ENCODE measurements at regions not wholly inside any gene's neighbourhood (a gene's known extent, or its start where the extent isn't known, plus 50 kb on each side); places are given as distances from the start of the nearest gene placed in this dataset.
"Not testable (repeated sequence)": the region's sequence is repeated elsewhere in the genome, so short reads cannot be mapped to it uniquely, and the experiment has no call there.

DNA sequence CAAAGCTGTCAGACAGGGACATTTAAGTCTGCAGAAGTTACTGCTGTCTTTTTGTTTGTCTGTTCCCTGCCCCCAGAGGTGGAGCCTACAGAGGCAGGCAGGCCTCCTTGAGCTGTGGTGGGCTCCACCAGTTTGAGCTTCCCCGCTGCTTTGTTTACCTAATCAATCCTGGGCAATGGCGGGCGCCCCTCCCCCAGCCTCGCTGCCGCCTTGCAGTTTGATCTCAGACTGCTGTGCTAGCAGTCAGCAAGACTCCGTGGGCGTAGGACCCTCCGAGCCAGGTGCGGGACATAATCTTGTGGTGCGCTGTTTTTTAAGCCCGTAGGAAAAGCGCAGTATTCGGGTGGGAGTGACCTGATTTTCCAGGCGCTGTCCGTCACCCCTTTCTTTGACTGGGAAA, 466.8 kb downstream of the BCKDHB start:
- intact Hi-C loops (cut with DNase I); ATAC-seq; DNase-seq: not testable (repeated sequence)

DNA sequence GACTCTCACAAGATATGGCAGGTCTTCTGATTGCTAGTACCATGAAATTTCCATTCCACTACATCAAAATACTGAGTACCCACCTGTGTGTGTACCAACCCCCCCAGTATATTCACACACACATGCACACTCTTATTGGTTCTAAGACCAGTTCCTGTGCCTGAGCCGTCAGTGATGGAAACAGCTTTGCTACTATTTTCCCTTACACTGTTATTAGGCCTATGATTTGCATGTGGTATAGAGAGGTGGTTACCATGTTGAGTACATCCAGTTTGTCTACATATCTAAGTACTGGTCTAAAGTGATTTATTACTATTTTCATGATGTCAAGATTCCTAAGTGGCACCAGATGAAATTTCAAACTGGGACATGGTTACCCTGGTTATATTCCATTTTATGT, 459.9 kb downstream of the BCKDHB start:
- intact Hi-C loops (cut with DNase I): no loop called here
- no peak for ATAC-seq
- no peak for DNase-seq

DNA sequence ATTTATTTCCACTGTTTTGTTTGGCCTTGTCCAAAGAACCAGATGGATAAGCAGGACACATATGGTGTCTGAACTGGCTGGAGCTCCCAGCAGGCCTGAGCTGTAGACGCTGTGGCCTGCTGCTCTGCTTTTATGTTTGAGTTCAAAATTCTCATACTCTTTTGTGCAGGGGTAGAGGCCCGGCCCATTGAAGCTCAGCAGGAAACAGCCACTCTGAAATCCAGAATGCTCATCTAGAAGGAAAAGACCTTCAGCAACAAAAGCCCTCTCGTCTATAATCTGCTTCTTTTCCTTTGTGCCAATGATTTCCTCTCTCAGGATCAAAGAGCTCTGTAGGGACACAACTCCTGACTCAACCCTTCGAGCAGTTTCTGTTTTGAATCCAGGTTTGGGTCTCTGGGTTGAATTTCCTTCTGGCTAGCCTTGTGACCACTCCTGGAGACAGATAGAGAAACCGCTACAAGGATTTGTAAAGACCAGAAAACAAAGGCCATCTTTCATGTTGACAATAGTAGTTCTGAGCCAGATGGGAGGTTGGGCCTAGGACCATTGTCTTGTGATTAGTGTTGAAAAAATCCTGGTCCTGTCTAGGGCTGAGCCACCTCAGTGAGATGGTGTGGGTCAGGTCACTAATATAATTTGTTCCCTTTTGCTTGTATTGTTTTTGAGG, 446.7 kb downstream of the BCKDHB start:
- ATAC-seq (peak in 1 of 2 donors; percentile 82), DNase-seq (no peak)
- intact Hi-C loops (cut with DNase I): no loop called here

DNA sequence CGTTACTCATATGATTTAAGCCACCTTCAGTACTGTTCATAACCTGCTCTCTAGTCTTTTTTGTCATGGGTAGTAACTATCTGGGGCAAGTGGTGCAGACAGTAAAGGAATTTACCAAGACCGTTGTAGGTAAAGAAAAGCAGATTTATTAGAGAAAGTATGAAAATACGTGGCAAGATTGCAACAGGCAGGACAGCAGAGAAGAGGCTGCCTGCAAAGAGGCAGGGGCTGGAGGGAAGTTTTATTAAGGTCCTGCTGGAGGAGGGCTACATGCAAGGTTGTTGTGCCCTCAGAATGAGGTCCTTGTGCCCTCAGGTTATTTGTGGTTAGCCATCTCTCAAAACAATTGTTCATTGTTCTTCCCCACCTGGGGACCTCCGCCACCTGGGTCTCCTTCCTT, 444.3 kb downstream of the BCKDHB start:
- ATAC-seq: no peak

DNA sequence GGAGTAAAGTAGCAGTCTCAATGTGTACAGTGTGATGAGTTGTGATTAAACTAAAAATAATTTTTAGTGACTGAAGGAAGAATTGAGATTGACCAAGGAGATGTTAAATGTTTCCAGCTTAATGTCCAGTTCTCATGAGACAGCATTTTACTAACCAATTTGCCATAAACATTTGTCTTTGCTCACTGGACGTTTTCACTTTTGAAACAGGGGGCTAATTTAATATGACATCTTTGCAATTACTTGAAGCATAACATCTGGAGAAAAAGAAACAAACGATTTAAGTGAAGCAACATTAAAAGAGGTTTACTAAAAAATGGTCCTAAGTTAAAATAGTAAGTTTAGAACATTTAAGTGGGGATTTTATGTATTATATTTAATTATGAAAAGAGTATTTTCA, 443.8 kb downstream of the BCKDHB start:
- no peak for DNase-seq
- intact Hi-C loops (cut with DNase I): no loop called here
- no peak for ATAC-seq

More for the DNA sequence above, 444.3 kb downstream of the BCKDHB start:
- no peak for DNase-seq
- intact Hi-C loops (cut with DNase I): no loop called here

DNA sequence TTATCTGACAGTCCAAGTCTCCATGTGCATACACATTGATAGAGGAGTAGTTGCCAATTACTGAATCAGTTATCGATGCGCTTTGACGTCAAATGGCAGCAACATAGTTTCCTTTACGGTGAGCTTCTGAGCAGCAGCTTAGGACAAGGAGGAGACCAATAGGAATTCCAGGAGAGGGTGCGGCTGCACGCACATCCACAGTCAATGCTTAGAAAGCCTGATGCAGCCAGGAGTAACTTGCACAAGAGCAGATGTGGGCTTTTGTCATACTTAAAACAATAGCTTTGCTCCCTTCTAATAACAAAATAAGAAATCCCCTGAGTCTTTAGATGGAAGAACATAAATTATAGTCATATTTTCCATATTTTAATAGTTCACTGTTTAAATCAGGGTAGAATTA, 442.1 kb downstream of the BCKDHB start:
- ATAC-seq: no peak

DNA sequence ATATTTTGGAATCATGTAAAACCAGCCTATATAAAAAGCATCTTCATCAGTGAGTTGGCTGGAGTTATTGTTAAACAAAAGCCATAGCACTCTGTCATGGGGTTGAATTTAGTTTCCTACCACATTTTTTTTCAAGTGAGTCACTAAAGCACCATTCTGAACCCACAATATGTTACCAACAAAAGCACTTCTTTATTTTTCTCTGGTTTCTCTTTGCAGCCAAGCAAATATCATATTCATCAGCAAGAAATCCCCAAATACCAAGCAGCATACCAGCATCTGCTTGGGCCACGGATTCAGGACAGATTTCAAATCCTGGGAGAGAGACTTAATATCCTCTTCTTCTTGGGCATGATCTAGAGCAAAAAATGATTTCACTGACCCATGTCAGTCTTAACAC, 441.4 kb downstream of the BCKDHB start:
- DNase-seq (no peak), ATAC-seq (no peak)
- intact Hi-C loops (cut with DNase I): no loop called here

More for the DNA sequence above, 442.1 kb downstream of the BCKDHB start:
- DNase-seq: no peak
- intact Hi-C loops (cut with DNase I): no loop called here

DNA sequence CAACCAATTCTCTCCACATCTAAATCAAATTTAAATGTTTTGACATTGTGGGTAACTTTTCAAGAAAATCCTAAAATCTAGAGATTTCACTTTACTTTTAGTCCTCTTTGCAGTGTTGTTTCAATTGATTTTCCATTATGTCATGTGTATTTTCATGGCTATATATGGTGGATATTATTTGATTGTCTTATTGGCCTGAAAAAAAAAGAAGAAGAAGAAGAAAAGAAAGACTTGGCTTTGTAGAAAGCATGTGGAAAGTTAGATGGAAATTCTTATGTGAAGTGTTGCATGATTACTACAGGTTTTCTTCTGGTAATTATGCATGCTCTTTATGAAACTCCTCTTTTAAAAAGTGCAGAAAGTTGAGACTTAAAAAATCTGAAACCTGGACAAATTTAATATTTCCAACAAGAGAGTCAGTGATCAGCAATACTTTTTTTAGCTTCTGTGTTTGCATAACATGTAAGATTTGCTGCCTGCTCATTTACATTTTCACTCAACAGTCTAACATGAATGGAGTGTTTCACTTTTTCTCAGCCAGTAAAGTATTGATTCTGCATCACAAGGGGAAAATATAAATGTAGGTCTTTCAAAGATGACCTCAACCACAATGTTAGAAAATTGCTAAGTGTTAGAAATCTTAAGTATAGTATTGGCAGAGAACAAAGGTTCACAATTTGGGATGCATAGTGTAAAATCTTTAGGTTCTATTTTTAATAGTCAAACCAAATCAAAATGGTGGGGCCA, 438.7 kb downstream of the BCKDHB start:
- intact Hi-C loops (cut with DNase I): no loop called here
- DNase-seq: no peak
- no peak for ATAC-seq

DNA sequence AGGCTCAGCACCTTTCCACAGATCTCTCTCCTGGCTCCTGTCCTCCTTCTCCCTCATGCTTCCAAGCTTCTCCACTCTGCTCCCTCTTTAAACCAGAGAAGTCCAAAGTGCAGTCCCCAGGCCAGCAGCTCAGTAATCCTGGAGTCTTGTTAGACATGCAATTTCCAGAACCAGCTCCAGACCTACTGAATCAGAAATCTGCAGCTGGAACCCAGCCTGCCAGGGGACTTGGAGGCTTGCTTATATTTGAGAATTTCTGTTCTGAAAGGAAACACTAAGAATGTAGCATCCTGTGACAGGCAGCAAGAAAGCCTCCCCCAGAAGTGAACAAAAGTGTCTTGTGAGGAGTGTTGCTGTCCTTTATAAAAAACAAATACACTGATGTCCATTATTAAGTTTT, 438.1 kb downstream of the BCKDHB start:
- DNase-seq (no peak), ATAC-seq (no peak)
- intact Hi-C loops (cut with DNase I): no loop called here

DNA sequence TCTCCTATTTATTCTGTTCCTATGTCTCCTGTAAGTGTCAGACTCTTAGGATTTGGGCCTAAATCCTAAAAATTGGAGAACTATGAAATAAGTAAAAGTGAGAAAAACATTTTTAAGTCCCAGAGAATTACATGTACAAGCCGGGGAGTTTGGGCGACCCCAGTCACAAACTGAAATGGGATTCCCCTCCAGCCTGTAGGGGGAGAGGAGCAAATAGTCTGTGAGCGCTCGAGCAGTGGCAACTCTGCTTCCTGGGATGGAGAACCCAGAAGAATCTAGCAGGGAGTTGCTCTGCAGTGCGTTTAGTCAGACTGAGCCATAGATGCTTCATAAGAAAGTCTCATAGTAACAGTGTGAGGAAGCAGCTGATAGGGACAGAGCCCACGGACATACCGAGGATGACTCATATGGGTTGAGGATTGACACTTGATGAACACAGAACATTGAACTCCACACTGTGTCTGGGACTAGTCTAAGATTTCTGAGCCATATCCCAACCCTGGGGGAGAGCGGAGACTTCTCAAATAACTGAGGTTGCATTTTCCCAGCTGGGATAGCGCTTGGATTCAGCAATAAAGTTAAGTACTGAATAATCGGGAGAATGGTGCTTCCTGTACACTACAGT, 437.2 kb downstream of the BCKDHB start:
- intact Hi-C loops (cut with DNase I): no loop called here
- no peak for DNase-seq
- ATAC-seq: peak in 1 of 2 donors; percentile 69

DNA sequence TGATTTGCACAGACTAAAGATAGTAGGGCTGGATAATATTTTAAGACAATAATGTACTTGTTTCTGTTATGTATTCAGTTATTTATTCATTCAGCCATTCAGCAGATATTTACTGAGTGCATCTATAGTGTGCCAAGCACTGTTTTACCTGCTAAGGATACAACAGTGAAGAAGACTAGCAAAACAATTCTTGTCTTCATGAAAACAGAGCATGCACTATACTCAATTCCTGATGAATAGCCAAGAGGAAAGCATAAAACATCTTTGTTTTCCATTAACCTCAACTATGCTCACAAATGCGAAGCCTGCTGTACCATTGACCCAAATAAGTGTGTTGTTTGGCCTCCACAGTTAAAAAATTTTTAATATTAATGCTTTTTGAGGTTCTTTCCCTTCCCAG, 436.7 kb downstream of the BCKDHB start:
- intact Hi-C loops (cut with DNase I): no loop called here
- DNase-seq (no peak), ATAC-seq (no peak)

DNA sequence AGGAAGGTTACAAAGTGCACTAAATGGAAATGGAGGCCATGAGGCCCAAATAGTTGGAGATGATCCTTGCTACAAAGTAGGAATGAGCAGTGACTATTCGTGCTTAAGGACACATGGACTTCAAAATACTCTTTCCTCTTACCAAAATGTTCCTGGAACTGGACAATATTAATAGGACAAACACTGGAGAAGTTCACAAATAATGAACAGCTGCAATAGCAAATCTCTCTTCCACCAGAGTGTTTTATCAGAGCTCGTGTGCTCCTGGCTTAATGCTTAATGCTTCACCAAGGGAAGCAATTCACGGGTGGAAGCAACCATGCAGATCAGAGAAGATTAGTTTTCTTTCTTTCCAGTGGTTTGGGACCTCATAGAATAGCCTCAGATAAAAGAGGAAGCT, 435.4 kb downstream of the BCKDHB start:
- intact Hi-C loops (cut with DNase I): no loop called here
- ATAC-seq: no peak
- DNase-seq: no peak

DNA sequence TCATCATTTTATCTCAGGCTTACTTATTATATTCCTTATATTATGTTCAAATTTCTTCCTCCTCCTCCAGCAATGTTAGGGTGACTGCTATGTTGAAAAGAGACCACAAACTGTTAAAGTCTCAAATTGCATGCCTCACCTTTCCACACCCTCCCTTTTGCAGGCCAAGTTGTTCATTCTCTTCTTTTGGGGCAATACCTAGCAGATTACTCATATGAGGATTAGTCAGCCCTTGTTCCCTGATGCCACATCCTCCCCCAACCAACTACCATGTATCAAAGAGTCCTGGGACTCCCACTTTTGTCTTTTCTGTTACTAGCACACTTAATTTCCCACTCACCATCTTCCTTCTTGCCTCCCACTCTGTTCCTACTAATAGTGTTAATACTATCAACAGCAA, 434.7 kb downstream of the BCKDHB start:
- intact Hi-C loops (cut with DNase I): no loop called here
- DNase-seq (no peak), ATAC-seq (no peak)

DNA sequence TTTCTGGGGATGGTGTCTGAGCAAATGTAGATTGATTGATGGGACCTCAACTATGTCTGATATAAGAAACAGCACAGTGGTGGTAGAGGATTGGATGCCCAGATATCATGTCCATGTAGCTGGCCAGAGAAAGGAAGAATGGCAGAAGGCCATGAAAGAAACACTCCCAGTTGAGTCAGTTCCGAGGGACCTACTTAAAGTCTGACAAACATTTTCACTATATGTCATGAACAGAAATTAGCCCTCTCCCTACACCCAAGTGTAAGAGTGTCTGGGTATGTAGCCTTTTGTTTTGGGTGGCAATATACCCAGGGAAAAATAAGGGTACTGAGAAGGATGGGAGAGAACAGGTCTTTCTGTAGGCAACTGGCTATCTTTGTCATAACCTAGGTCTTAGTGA, 434.2 kb downstream of the BCKDHB start:
- intact Hi-C loops (cut with DNase I): no loop called here
- ATAC-seq (no peak), DNase-seq (no peak)

DNA sequence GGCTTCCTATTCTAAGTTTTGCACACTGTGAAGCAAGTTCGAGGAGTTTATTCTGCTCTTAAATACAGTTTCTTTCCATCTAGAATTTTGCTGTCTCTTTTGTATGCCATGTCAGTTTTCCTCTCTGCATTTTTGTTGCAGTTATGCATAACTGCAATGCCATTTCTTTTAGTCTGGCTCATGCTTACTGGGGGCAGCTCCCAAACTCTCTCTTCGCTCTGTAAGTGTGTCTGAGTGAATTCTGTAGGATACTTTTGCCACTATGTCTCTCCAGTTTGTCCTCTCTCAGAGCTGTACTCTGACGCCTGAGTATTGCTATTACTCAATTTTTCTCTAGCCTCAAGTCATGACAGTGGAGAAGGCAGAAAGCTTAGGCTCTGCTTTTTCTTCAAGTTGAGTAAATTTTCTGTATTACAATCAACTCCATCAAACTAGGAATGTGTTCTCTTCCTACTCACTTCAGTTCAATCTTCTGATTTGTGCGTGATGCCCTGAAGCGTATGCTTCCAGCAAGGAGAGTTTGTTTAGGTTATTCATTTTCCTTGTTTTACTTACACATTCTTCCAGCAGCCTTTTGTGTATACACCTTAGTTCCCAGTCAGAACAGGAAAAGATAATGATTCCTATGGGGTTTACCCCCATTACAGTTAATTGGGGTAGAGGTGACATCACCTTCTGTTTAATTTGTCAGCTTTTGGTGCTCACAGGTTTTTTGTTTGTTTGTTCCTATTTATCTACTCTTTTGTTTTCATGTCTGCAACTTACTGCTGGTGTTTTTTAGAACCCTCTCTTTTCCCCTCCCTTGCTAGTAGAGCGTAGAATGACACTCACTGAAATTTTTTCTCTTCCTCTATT, 430.9 kb downstream of the BCKDHB start:
- DNase-seq (no peak), ATAC-seq (no peak)
- intact Hi-C loops (cut with DNase I): no loop called here

DNA sequence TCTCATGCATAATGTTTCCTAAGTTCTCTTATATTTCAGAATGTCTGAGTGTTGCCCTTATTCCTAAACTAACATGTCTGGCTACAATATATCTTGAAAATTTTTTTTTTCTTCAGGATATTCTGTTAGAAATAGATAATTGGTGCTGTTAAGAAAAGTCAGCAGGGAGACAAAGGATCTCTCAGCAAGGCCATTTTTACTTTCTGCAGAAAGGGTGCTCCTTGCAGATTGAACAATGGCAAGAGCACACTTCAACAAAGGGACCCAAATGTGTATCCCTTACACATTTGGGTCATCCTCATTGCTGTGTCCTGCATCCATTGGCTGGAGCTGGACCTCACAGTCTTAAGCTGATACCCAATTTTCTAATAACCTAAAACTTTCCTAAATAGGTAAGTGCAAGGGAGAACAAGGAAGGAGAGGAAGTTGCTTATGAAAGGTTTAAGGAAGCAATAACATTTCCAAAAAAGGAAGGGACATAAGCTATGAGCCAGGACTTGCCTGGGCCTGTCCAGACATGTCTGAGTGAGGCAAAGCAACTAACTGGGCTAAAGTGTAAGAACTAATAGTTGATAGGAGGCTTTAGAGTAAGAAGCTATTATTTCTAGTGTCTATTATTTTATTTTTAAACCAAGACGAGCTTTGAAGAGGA, 429.6 kb downstream of the BCKDHB start:
- intact Hi-C loops (cut with DNase I): no loop called here

DNA sequence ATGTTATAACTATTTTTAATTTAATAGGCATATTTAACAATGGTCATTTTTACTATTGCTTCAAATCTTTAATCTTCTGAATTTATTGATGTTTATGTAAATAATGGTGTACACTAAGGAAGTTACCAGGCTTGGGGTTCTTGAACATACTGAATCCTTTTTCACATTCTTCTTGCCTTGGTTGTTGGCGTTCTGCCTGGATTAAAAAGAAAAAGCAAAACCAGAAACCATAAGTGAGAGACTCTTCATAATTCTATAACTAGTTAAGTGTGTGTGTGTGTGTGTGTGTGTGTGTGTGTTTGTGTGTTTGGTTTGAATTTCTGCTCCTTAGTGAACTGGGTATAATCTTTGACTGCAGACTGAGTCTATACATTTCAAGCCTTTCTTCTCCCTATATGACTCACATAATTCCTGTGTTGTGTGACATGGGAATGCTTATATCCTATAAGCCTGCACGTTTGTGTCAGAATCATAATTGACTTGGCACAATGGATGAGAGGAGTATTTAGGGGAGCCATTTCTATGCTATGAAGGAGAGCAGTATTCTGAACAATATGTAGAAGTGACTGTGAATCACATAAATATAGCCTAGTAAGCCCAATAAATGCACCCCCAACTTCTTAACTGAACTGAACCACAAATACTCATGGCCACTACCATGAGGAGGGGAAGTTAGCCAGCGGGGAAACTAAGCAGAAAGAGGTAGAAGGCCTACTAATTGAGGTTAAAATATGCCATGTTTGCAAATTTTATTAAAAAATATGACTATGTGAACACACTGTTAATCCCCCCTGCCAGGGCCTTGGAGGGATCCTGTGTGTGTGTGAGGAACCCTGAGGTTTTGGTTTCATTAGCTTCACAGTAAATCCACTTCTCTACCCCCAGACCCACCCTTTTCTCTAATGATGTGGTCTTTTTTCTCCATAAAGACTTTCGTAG, 425.5 kb downstream of the BCKDHB start:
- ATAC-seq (no peak), DNase-seq (no peak)
- intact Hi-C loops (cut with DNase I): no loop called here

More for the DNA sequence above, 429.6 kb downstream of the BCKDHB start:
- no peak for ATAC-seq
- no peak for DNase-seq

DNA sequence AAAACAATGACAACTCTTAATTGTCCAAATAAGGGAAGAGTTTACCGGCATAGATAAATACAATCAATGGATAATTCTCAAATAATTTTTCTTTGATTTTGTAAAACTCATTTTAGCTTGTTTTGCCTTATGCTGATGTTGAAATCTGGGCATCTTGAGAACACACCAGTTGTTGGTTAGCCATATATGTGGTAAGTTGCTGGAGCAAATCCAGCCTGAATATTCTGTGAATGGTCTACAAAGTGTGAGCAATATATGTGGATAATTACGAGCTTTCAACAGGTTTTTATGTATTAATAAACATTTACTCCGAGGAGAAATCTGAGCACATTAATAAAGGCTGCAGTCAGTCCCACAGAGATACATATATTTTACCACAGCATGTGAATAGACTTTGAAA, 423.6 kb downstream of the BCKDHB start:
- DNase-seq (no peak), ATAC-seq (no peak)
- intact Hi-C loops (cut with DNase I): no loop called here

Data from left cardiac atrium (tissue), 4 donors.